ELF-1 (cell line): ENCODE measurements at regions not wholly inside any gene's neighbourhood (a gene's known extent, or its start where the extent isn't known, plus 50 kb on each side); places are given as distances from the start of the nearest gene placed in this dataset.

Source experiments
- DNase-seq: peaks from one replicate; pipeline ENCODE4 v3.0.0-alpha.2; 2016; ENCODE audit warnings: low read depth, low spot score

GRCh38 chr2:58918141-58918540 lies 677.0 kb upstream of the FANCL start:
- DNase-seq, result no peak

GRCh38 chr2:58917596-58917995 lies 676.5 kb upstream of the FANCL start:
- no peak for DNase-seq

DNA sequence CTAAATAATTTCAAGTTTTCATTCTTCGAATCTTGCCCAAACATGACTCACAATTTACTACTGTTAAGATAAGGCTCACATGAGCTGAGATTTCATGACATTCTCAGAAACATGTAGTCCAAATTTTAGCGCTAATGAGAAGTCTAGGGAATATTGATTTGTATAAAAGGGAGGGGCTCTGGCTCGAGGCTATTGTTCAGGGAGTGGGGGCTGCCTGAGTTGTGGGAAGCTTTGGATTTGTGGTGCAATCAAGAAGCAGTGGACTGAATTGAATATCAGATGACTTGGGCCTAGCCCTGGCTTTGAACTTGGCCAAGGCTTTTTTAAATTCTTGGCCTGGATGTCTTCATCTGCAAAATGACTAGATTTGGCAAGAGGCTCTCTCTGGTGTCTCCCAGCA lies 674.9 kb upstream of the FANCL start:
- DNase-seq, result no peak

- no peak for DNase-seq
These were observed 673.8 kb upstream of the FANCL start for GRCh38 chr2:58914733-58915505.

DNA sequence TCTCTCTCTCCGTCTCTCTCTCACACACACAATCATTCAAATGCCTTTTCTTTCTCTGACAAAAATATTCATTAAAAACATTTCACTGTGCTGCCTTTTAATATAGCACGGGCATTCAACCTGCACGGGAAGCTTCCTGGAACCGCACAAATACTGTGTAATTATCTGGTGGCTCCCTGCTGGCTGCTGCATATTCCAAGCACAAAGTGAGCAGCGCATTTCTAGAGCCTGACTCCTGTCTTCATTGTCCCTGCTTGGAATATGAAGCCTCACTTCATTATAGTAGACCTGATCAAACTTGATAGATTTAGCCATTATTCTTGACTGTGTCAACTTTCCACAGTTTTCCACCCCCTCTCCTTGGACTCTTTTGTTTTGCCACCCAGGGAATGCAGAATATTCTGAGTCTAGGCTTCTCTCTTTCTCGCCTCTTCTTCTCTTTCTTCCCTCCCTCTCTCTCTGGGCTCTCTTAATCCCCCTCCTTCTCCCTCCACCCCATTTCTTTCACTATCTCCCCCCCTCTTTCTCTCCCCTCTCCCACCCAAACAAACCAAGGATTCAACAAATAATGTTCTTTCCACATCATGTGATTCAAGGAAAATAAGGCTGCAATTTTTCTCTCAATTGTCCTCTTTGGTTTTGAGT lies 672.1 kb upstream of the FANCL start:
- DNase-seq, result no peak

DNA sequence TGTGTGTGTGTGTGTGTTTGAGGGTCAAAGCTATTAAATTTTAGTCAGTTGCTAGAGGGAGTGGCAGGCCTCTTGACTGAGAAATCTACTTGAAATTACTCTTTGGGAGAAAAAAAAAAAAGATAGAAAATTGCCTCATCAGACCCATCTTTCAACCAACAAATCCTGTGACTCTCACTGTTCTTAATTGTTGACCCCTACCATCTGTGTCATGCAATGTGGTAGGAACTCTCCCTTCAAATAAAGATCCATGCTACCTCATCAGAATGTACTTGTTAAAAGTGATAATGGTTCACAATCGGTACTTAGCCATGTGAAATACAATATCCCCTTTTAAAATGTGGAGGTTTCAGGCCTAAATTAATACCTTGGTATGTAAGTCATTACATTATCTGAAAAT lies 670.8 kb upstream of the FANCL start:
- no peak for DNase-seq

GRCh38 chr2:58908501-58909154 lies 667.5 kb upstream of the FANCL start:
- no peak for DNase-seq

- no peak for DNase-seq
These were observed 666.5 kb upstream of the FANCL start for GRCh38 chr2:58907644-58908043.

- DNase-seq, result no peak
These were observed 665.0 kb upstream of the FANCL start for GRCh38 chr2:58906081-58906645.

DNA sequence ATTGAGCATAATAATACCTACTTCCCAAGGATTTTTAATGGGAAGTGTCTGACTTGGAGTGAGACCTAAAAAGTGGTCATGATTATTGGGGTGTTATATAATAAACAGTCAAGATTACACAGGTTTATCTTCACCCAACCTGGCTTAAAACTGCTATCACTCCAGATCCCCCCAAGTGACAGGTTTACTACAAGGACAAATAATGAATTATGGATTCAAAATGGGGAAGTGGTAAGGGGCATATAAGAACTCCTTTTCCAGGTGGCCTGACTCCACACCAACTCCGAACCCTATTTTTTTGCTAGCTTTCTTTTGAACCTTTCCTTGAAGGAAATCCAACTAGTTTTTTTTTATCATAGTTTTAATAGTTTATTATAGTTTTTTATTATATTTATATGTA lies 663.0 kb upstream of the FANCL start:
- no peak for DNase-seq

DNA sequence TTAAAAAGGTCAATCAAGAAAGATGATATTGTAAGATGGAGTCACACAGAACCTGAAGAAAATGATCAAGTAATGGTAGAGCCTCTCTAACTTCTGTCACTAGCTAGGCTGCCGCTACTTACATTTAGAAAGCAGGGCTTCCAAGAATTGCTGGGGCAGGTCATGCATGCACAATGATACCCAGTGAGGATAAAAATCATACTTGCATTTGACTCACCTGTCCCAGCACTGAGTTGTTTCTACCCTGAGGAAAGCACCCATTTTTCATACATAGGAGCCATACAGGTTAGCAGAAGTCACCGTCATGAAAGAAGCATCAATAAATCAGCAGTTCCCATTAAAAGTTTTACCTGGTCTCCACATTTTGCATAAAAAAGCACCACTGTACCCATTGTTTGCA lies 662.3 kb upstream of the FANCL start:
- no peak for DNase-seq

DNA sequence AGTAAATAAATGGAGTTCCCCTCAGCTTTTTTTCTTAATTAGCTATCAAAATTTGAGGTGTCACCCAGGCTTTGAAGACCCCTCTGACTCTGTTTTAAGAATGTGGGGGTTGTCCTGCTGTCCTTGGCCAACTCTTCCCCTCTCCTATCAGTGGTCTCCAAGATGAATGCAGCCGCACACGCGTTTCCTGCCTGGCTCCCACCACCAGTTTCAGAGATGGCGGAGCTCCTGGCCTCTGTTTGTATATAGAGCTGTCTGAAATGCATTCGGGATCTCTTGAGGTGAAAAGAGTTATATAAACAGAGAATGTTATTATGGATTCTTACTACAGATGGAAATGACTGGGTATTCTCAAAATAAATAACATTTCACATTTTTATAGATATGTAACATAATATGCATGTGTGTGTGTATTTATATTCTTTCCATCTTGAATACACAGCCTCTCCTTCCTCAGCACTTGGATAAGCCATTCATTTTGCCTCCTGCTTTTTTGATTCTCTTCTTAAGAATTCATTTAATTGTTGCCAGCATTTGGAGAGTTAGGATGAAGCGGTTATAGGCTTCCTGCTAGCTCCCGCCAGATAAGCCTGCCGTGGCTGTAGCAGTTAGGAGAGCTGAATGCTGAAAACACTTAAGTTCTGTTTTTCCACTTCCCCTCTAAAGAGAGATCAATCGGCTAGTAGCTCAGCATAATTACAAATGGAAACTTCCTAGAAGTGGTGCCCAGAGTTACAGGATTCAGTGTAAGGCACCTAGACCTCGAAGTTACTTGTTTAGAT lies 659.3 kb upstream of the FANCL start:
- DNase-seq, result no peak

GRCh38 chr2:58899692-58900091 lies 658.6 kb upstream of the FANCL start:
- DNase-seq, result no peak

DNA sequence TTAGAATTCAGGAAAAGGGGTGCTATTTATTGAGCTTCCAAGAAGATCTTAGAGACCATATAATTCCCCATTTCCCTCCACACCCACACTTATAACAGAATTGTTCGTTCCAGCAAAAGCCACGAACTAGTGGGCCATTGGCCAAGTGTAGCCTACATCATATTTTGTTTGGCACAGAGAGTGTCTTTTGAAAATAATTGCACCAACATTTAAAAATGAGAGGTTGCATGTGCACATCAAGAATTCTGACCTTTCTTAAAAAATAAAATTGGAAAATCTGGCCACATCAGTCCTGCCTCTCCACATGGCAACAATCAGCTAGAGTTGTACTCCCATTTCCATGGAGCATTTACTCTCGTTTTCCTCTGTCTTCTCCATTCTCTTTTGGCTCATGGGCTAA lies 655.5 kb upstream of the FANCL start:
- DNase-seq, result no peak

DNA sequence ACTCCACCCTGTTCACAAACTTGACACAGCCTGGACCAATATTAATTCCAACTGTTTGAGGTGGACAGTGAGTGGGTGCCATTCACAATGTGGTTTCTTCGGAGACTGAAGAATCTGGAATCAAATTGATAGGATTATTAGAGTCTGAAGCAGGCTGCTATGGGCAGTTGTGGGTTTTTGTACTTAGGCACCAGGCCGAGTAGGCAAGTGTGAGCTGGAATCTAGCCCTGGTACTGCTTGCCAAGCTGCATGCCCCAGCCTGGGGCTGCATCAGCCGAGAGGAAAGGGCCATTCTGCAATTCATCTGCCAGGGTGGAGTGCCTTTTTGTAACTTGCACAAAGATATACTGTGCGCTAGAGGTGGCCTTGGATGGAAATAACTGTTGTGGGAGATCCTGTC lies 654.7 kb upstream of the FANCL start:
- DNase-seq, result no peak

DNA sequence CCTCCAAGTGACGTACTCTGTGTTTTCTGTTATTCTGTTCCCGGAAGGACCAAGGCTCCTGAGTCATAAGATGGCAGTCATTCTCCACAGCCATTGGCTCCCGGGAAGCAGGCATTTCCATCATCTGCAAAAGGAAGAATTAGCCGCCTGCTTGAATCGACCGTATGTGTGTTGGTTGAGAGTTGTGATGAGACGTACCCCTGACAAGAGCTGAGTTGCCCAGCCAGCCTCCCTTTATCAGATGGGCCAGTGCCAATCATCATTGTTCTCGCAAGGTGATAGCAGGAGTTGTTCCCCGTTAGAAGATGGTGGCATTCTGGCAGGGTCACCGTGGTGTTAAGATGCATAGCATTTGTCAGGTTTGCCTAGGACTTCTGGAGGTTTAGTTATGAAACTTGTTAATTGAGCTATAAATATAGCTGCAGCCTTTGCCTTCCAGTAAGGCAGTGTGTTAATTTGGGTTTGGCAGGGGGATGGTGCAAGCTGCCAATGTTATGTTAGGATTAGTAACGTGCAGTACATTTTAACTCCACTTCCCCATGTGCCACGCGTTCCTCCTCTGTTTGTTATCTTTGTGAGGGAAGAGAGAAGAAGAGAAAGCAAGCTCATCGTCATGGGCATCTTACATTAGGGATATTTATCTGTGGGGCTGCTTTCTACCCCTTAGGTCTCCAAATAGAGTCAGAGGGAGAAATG lies 652.7 kb upstream of the FANCL start:
- no peak for DNase-seq

DNA sequence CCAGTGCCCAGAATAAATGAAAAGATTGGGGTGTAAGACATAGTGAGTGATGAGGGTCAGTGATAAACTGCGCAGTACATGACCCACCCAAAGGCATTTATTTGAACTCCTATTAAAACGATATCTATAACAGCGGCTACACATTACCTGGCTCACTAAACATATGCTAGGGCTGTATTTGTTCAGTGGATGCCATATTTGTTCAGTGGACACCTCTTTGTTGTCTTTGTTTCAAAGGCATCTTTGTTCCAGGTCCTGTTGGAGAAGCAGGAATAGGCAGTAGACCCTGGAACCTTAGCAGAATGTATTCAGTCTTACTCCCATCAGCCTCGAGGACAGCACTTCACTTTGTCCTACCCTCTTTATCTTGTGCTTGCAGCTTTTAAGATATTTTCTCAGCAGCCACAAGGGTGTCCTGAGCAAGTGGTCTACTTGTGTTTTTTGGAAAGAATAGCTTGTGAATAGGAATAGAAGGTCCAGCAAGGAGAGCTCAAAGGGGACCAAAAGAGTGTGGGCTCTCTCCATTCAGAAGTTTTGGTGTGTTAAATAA lies 650.8 kb upstream of the FANCL start:
- no peak for DNase-seq

DNA sequence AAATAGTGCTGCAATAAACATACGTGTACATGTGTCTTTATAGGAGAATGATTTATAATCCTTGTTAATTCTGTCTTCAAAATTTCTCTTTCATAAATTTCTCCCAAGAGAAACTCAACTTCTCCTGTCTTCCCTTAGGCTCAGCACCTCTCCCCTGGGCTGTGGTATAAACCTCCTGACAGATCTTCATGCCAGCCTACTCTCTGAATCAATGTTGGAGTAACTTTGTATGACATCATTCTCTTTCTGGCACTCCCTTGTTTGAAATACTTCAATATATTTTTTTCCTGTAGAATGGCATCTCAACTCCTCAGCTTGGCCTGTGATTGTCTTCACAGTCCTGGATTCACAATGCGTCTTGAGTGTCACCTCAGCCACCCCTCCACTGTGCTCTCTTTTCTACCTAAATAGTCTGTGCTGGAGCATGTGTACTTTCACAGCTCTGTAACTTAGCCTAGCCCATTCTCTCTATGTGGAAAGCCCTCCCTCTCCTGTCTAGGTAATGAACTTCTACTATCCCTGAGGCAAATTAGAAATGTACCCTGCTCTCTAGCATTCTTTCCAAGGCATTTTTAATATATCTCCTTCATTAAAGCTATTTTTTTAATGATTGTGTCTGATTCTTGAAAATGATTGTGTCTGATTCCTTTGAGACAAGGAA lies 649.9 kb upstream of the FANCL start:
- no peak for DNase-seq

DNA sequence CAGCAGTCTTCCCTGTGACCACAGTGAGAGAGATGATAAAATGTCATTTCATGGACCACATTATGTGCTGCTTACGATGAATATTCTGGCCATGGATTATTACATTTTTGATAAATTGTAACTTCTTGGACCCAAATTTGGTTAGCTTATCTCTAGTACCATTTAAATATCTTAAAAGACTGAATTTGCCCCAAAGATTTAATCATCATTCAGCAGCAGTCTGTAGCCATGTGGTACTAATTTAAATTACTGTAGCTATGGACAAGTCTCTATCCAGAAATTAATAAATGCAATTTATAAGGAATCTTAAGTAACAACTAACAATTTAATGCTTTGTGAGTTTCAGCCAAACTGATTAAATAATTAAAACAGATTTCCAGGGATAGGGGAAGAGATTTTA lies 644.9 kb upstream of the FANCL start:
- DNase-seq, result no peak

GRCh38 chr2:58879834-58880233 lies 638.7 kb upstream of the FANCL start:
- no peak for DNase-seq
